ENCODE measurements at regions not wholly inside any gene's neighbourhood (a gene's known extent, or its start where the extent isn't known, plus 50 kb on each side); places are given as distances from the start of the nearest gene placed in this dataset.

DNA sequence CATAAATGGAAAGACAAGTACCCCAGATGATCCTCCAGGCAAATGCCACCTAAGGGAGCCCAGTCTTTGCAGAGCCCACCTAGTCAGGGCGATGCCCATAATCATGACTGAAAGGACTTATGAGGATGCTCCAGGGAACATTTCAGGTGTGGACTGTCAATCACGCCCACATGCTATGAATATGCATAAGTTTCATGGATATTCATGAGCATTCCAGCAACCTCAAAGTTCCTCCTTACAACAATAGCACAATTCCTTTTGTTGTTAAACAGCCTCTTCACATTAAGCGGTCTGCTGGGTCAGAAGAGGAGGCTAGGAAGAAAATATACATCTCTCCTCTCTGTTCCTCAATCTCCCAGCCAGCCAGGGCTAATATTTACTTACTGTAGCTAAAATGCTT lies 161.6 kb downstream of the C5orf15 start:
- DNase-seq (ENCODE audit: low read depth in 4 of 4, low spot score in 1 of 4), result no peak

GRCh38 chr5:133801955-133802751 lies 166.3 kb downstream of the C5orf15 start:
- no peak for DNase-seq (ENCODE audit: low read depth in 4 of 4, low spot score in 1 of 4)

GRCh38 chr5:133801431-133801830 lies 167.0 kb downstream of the C5orf15 start:
- no peak for DNase-seq (ENCODE audit: low read depth in 4 of 4, low spot score in 1 of 4)

DNA sequence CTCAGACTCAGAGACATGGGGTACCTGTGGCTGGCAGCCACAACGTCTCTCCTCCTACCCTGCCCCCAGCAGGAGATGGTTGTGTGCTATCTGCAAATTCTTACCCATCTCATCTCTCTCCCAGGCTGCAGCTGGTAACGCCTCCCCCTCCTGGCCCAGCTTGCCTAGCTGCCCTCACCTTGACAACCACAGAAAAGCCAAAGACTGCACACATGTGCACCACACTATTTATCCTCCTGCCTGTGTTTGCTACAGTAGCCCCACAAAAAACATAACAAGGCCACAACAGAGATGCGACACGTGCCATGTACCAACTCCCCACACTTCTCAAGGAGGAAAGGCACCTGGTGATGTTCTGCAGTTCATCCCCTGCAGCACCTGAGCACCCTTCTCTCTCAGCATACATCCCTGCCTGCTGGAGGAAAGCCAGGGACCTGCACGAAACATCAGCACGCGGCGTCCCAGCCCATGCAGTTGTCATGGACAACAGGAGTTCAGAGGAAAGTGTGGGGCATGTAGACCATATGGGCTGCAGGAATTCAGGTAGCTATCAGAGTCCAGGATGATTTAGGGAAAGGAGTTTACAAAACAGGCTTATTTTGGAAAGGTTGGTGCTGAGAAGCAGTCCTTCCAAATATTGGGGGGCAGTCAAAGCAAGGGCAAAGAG lies 168.7 kb downstream of the C5orf15 start:
- DNase-seq (ENCODE audit: low read depth in 4 of 4, low spot score in 1 of 4), result no peak

DNA sequence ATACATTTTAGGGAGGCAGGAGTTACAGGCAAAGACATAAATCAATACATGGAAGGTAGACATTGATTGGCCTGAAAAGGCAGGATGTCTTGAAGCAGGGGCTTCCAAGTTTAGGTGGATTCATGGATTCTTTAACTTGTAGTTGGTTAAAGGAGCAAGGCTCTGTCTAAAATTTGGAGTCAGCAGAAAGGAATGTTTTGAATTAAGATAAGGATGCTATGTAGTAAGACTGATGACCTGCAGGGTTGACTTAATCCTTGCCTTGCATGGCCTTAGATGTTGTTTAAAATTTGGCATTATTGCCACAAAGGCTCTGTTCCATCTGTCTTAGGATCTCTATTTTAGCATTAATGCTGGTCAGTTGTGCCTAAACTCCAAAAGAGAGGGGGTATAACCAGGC lies 171.3 kb downstream of the C5orf15 start:
- no peak for DNase-seq (ENCODE audit: low read depth in 4 of 4, low spot score in 1 of 4)

- DNase-seq (ENCODE audit: low read depth in 4 of 4, low spot score in 1 of 4), result no peak
These were observed 172.2 kb downstream of the C5orf15 start for GRCh38 chr5:133796186-133796585.

- DNase-seq (ENCODE audit: low read depth in 4 of 4, low spot score in 1 of 4), result no peak
These were observed 173.5 kb downstream of the C5orf15 start for GRCh38 chr5:133794771-133795415.

DNA sequence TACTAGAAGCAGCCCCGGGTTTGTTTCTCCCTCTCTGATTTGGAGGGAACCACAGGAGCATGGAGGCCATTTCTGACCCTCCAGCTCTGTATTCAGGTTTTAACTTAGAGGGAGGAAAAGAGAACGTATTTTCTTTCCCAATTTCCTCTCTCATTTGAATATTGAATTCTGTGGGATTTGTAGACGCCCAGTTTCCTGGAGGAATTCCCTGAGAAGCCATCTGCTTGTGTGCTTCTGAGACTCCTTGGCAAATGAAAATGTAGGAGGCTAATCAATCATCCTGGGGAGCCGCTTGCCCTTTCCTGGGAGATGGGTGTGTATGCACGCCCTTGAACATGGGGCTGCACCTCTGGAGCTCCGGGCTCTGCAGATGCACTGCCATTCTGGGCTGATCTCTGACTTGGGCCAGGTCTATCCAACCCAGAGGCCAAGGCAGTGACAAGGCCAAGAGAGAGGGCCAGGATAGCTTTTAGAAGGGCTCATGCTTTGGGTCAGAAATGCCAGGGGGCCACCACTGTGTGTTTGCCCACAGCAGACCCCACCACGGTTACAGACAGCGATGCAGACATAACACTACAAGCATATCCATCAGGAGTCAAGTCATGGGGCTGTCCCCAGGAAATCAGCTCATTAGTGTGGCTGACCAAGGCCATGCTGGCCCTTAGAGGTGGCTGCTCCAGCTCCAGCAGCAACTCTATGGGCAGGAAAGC lies 174.5 kb downstream of the C5orf15 start:
- no peak for DNase-seq (ENCODE audit: low read depth in 4 of 4, low spot score in 1 of 4)

DNA sequence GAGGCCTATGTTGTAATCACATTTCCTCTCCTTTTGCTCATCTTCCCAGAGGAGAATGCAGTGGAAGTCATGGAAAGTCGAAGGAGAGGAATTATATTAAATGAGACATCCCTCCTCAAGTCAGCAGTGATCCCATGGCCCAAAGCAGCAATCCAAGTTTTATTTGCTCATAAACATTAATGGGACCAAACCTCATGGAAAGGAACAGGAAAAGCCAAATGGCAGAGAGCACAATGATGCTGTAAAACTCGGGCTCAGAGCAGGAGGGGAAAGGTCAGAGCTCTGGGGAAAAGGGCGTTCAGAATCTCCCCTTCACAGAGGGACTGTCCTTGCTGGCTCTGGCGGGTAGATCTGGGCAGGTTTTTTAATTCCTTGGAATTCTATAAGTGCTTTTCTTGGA lies 175.8 kb downstream of the C5orf15 start:
- DNase-seq (ENCODE audit: low read depth in 4 of 4, low spot score in 1 of 4), result no peak

GRCh38 chr5:133792024-133792423 lies 176.4 kb downstream of the C5orf15 start:
- DNase-seq (ENCODE audit: low read depth in 4 of 4, low spot score in 1 of 4), result no peak

DNA sequence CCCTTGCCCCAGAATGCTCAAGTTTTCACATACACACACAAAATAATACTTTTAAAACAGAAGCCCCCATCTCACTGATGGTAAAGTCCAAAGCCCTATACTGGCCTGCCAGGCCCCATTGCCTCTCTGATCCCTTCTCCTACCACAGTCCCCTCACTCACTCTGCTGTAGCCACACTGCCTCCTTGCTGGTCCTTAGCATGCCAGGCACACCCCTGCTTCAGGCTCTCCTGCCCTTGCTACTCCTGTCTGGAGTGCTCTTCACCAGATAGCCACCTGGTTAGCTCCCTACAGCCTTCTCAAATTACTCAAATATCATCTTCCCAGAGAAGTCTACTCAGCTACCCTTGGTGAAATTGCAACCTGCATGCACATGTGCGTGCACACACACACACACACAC lies 177.5 kb downstream of the C5orf15 start:
- no peak for DNase-seq (ENCODE audit: low read depth in 4 of 4, low spot score in 1 of 4)

- no peak for DNase-seq (ENCODE audit: low read depth in 4 of 4, low spot score in 1 of 4)
These were observed 177.1 kb upstream of the FSTL4 start for GRCh38 chr5:133789428-133789827.

DNA sequence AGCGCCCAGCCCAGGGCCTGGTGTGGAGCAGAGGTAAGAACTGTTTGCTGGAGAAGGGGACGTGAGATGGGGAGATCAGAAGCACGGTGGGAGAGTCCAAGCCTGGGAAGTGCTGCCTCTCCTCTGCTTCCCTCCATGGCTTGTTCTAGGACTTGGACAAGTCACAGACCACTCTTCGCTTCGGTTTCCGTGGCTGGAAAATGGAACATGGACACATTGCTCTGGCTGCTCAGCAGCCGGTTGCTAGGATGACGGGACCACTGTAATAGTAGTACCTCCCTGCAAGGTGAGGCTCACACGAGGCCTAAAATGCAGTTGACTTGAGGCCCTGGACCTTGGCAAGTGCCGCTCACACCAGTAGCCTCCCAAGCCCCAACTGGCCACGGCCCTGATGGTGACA lies 175.8 kb upstream of the FSTL4 start:
- DNase-seq (ENCODE audit: low read depth in 4 of 4, low spot score in 1 of 4), result no peak

DNA sequence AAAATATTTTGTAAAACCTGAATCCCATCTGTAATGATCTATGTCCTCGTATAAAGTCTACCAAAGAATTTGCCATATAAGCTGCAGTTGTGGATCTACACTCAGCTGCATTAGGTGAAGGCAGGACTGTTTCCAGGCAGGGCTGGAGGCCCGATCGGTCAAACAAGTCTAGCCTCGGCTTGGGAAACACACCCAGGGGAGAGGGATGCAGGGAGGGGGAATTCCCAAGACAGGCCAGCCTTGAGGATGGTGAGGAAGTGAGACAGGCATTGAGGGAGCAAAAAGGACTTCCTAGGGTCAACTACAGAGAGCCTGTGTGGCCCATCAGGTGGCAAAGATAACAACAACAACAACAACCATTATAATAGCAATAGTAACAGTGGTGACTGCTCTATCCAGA lies 174.1 kb upstream of the FSTL4 start:
- DNase-seq (ENCODE audit: low read depth in 4 of 4, low spot score in 1 of 4), result no peak

DNA sequence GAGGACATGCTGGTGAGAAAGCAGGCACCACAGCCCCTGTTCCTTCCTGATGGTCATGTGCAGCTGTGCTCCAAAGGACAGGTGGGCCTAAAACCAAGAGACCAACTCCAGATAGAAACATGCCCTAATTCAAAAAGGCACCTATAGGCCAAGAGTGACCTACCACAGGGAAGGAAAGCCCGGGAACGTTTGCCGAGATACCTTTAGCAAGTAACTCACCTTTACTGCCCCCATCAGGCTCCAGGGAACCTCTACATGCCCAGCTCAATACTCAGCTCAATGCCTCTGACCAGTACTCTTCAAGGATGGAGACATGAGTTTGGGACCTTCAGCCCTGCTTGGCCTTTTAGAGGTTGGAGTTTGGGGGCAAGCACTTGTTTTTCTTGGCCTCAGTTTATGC lies 172.8 kb upstream of the FSTL4 start:
- DNase-seq (ENCODE audit: low read depth in 4 of 4, low spot score in 1 of 4), result no peak

- no peak for DNase-seq (ENCODE audit: low read depth in 4 of 4, low spot score in 1 of 4)
These were observed 171.1 kb upstream of the FSTL4 start for GRCh38 chr5:133783481-133783880.

DNA sequence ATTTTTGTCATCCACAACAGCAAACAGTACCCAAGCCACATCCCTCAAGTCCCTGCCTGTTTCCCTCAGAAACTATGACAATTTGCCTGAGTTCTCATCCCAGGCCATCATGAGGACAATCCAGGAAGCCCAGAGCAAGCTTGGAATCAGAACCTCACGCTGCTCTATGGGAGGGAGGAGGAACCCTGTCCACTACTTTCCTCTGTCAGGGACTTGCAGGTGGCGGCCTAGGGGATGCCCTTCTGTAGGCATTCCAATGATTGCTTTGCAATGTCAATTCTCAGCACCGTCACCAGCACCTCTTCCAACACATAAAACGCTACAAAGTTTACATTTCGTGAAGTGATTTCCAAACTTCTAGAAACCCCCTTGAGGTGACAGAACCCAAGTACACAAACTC lies 170.4 kb upstream of the FSTL4 start:
- DNase-seq (ENCODE audit: low read depth in 4 of 4, low spot score in 1 of 4), result no peak

DNA sequence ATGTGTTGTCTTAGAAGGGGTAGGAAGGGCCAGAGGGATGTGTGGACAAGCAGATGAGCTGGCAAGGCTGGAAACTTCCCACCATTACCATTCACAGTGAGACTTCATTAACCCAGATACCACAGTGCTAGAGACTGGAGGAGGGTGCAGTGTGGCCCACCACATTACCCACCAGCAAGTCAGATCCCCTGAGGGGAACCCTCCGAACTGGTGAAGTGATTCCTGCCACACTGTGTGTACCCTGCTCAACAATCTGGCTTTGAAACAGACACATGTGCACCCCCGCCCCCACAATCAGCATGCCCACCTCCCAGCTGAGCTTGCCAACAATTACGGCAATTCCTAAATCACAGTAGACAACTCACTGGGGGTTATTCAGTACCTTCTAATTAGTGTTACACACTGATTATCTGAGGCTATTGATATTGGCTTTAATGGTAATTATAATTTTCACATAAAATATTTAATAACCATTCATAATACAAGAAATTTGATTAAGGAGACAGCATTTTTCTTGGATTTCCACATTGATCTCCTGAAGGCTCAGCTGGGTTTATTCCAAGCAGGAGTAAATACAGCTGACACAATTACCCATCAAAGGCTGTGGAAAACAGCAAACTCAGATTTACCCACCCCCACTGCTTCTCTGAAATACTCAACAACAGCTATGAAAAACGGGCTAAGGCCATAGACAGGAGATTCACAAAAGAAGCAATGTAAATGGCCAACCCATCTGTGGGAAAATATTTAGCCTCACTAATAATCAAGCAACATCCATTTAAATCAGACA lies 169.3 kb upstream of the FSTL4 start:
- DNase-seq (ENCODE audit: low read depth in 4 of 4, low spot score in 1 of 4), result no peak

GRCh38 chr5:133780619-133781280 lies 168.4 kb upstream of the FSTL4 start:
- DNase-seq (ENCODE audit: low read depth in 4 of 4, low spot score in 1 of 4), result no peak

GRCh38 chr5:133779828-133780475 lies 167.6 kb upstream of the FSTL4 start:
- DNase-seq (ENCODE audit: low read depth in 4 of 4, low spot score in 1 of 4), result no peak
